Activated T-helper 2 cell treated with anti-CD3 and anti-CD28 coated beads, Interferon-gamma antibody, Interleukin-2, Interleukin-4, amounts not matched to agents 10 μg/mL and 5 μg/mL and 100 μg/mL, durations not matched to agents 14 hours and 24 hours and 36 hours (primary cell): ENCODE measurements at regions not wholly inside any gene's neighbourhood (a gene's known extent, or its start where the extent isn't known, plus 50 kb on each side); places are given as distances from the start of the nearest gene placed in this dataset.

Experiments
- DNase-seq: peaks from one replicate; pipeline ENCODE4 v3.0.0; 2021; ENCODE audit warnings: low spot score
- H3K27ac Mint-ChIP-seq: one replicate; pipeline ENCODE4 v1.8.0; 2021; ENCODE audit warnings: mixed read lengths
- H3K27me3 Mint-ChIP-seq: one replicate; pipeline ENCODE4 v1.8.0; 2021; ENCODE audit warnings: low read depth, mixed read lengths
- H3K36me3 Mint-ChIP-seq: one replicate; pipeline ENCODE4 v1.8.0; 2021; ENCODE audit warnings: low read depth, mixed read lengths
- H3K4me1 Mint-ChIP-seq: one replicate; pipeline ENCODE4 v1.8.0; 2021; ENCODE audit warnings: low read depth, mixed read lengths
- H3K4me3 Mint-ChIP-seq: one replicate; pipeline ENCODE4 v1.8.0; 2021; ENCODE audit warnings: low read depth, mild to moderate bottlenecking, moderate library complexity, mixed read lengths
- H3K9me3 Mint-ChIP-seq: one replicate; pipeline ENCODE4 v1.8.0; 2021; ENCODE audit warnings: mixed read lengths
- intact Hi-C: fragments of 100-400 bp; cut with micrococcal nuclease; formaldehyde crosslinking; loops from one replicate; pipeline ENCODE4 v1.15.1; 2023

GRCh38 chr5:7955476-7955875 lies 86.5 kb downstream of the MTRR start:
- Mint-ChIP-seq H3K9me3 (no peaks in the 10 kb centered on the region), H3K4me1 (no peaks in the 10 kb centered on the region), H3K4me3 (no peak overlapping the region), H3K36me3 (no peaks in the 10 kb centered on the region), H3K27me3 (no peaks in the 10 kb centered on the region), H3K27ac (no peak overlapping the region)
- intact Hi-C loops: no loop called here
- DNase-seq: no peak

GRCh38 chr5:7957329-7957728 lies 88.4 kb downstream of the MTRR start:
- Mint-ChIP-seq H3K36me3 (no peaks in the 10 kb centered on the region), H3K27me3 (no peaks in the 10 kb centered on the region), H3K4me3 (no peak overlapping the region), H3K9me3 (no peaks in the 10 kb centered on the region), H3K4me1 (no peaks in the 10 kb centered on the region), H3K27ac (no peak overlapping the region)
- DNase-seq: no peak
- intact Hi-C loops: no loop called here

- Mint-ChIP-seq H3K4me3 (no peak overlapping the region), H3K27me3 (no peaks in the 10 kb centered on the region)
- intact Hi-C loops: no loop called here
These were observed 91.2 kb downstream of the MTRR start for GRCh38 chr5:7960142-7960541.

GRCh38 chr5:7961540-7961939 lies 92.6 kb downstream of the MTRR start:
- Mint-ChIP-seq H3K4me1 (no peaks in the 10 kb centered on the region), H3K36me3 (no peaks in the 10 kb centered on the region), H3K4me3 (no peak overlapping the region), H3K27ac (no peak overlapping the region), H3K9me3 (no peaks in the 10 kb centered on the region), H3K27me3 (no peaks in the 10 kb centered on the region)
- DNase-seq: no peak
- intact Hi-C loops: no loop called here

More at GRCh38 chr5:7960142-7960541, 91.2 kb downstream of the MTRR start:
- no peaks in the 10 kb centered on the region for H3K9me3 Mint-ChIP-seq
- no peaks in the 10 kb centered on the region for H3K4me1 Mint-ChIP-seq
- no peak overlapping the region for H3K27ac Mint-ChIP-seq
- no peak for DNase-seq
- no peaks in the 10 kb centered on the region for H3K36me3 Mint-ChIP-seq

GRCh38 chr5:7970816-7971215 lies 101.9 kb downstream of the MTRR start:
- intact Hi-C loops: no loop called here
- Mint-ChIP-seq H3K27me3 (no peaks in the 10 kb centered on the region), H3K9me3 (no peaks in the 10 kb centered on the region), H3K4me3 (no peak overlapping the region), H3K27ac (no peak overlapping the region), H3K36me3 (no peaks in the 10 kb centered on the region), H3K4me1 (no peaks in the 10 kb centered on the region)
- DNase-seq: no peak

- H3K27ac Mint-ChIP-seq: no peak overlapping the region
- intact Hi-C loops: no loop called here
These were observed 107.7 kb downstream of the MTRR start for GRCh38 chr5:7976411-7977190.

GRCh38 chr5:7978114-7978513 lies 109.2 kb downstream of the MTRR start:
- Mint-ChIP-seq H3K27me3 (no peaks in the 10 kb centered on the region), H3K27ac (no peak overlapping the region), H3K4me3 (no peak overlapping the region), H3K9me3 (no peaks in the 10 kb centered on the region), H3K36me3 (no peaks in the 10 kb centered on the region), H3K4me1 (no peaks in the 10 kb centered on the region)
- intact Hi-C loops: no loop called here
- no peak for DNase-seq

More at GRCh38 chr5:7976411-7977190, 107.7 kb downstream of the MTRR start:
- no peaks in the 10 kb centered on the region for H3K27me3 Mint-ChIP-seq
- no peak overlapping the region for H3K4me3 Mint-ChIP-seq
- no peak for DNase-seq
- H3K9me3 Mint-ChIP-seq: no peaks in the 10 kb centered on the region
- H3K36me3 Mint-ChIP-seq: no peaks in the 10 kb centered on the region
- H3K4me1 Mint-ChIP-seq: no peaks in the 10 kb centered on the region

- H3K4me1 Mint-ChIP-seq: no peaks in the 10 kb centered on the region
These were observed 110.0 kb downstream of the MTRR start for GRCh38 chr5:7978991-7979390.

GRCh38 chr5:7980881-7981280 lies 111.9 kb downstream of the MTRR start:
- no peak for DNase-seq
- Mint-ChIP-seq H3K27ac (no peak overlapping the region), H3K4me3 (no peak overlapping the region), H3K9me3 (no peaks in the 10 kb centered on the region), H3K36me3 (no peaks in the 10 kb centered on the region), H3K27me3 (no peaks in the 10 kb centered on the region), H3K4me1 (no peaks in the 10 kb centered on the region)
- intact Hi-C loops: no loop called here

More at GRCh38 chr5:7978991-7979390, 110.0 kb downstream of the MTRR start:
- Mint-ChIP-seq H3K27me3 (no peaks in the 10 kb centered on the region), H3K9me3 (no peaks in the 10 kb centered on the region), H3K4me3 (no peak overlapping the region), H3K36me3 (no peaks in the 10 kb centered on the region), H3K27ac (no peak overlapping the region)
- DNase-seq: no peak
- intact Hi-C loops: no loop called here

- Mint-ChIP-seq H3K27ac (no peak overlapping the region), H3K4me3 (no peak overlapping the region), H3K4me1 (no peaks in the 10 kb centered on the region), H3K27me3 (no peaks in the 10 kb centered on the region), H3K36me3 (no peaks in the 10 kb centered on the region), H3K9me3 (no peaks in the 10 kb centered on the region)
- no peak for DNase-seq
- intact Hi-C loops: no loop called here
These were observed 114.5 kb downstream of the MTRR start for GRCh38 chr5:7983433-7983832.

GRCh38 chr5:7991125-7991821 lies 122.3 kb downstream of the MTRR start:
- no peak for DNase-seq
- Mint-ChIP-seq H3K4me3 (no peak overlapping the region), H3K27ac (no peak overlapping the region), H3K9me3 (no peaks in the 10 kb centered on the region), H3K36me3 (no peaks in the 10 kb centered on the region), H3K4me1 (no peaks in the 10 kb centered on the region), H3K27me3 (no peaks in the 10 kb centered on the region)
- intact Hi-C loops: no loop called here

GRCh38 chr5:7995688-7996294 lies 126.8 kb downstream of the MTRR start:
- no peak for DNase-seq
- H3K4me1 Mint-ChIP-seq: no peaks in the 10 kb centered on the region
- H3K27me3 Mint-ChIP-seq: no peaks in the 10 kb centered on the region
- no peaks in the 10 kb centered on the region for H3K36me3 Mint-ChIP-seq
- intact Hi-C loops: no loop called here
- no peak overlapping the region for H3K4me3 Mint-ChIP-seq
- no peak overlapping the region for H3K27ac Mint-ChIP-seq
- H3K9me3 Mint-ChIP-seq: no peaks in the 10 kb centered on the region

- Mint-ChIP-seq H3K36me3 (no peaks in the 10 kb centered on the region), H3K9me3 (no peaks in the 10 kb centered on the region), H3K4me1 (no peaks in the 10 kb centered on the region), H3K27ac (no peak overlapping the region), H3K27me3 (no peaks in the 10 kb centered on the region), H3K4me3 (no peak overlapping the region)
- intact Hi-C loops: no loop called here
- no peak for DNase-seq
These were observed 136.5 kb downstream of the MTRR start for GRCh38 chr5:8005416-8005815.
